ENCODE measurements at regions not wholly inside any gene's neighbourhood (a gene's known extent, or its start where the extent isn't known, plus 50 kb on each side); places are given as distances from the start of the nearest gene placed in this dataset.
A peak's percentile ranks its signal among the peaks of the same experiment; 100 is the strongest.
"Not testable (repeated sequence)": the region's sequence is repeated elsewhere in the genome, so short reads cannot be mapped to it uniquely, and the experiment has no call there.

- no CpG with 5 or more reads among the region's 1 CpG for WGBS (ENCODE audit: insufficient coverage)
- Histone ChIP-seq H3K27ac (ENCODE audit: low read length) (no peak overlapping the region), H3K36me3 (ENCODE audit: control insufficient read depth, insufficient read depth, low read length) (no peaks in the 10 kb centered on the region), H3K27me3 (ENCODE audit: control insufficient read depth, insufficient read depth, low read length) (no peaks in the 10 kb centered on the region), H3K9me3 (replicated peaks; ENCODE audit: control insufficient read depth, low read depth, low read length) (no peaks in the 10 kb centered on the region), H3K4me1 (ENCODE audit: control insufficient read depth, insufficient read depth, low read length) (no peaks in the 10 kb centered on the region), H3K4me3 (ENCODE audit: low read length) (no peak overlapping the region)
- peak; percentile 40 for DNase-seq
Measured at GRCh38 chr3:21256932-21257331, 494.1 kb downstream of the ZNF385D start.

GRCh38 chr3:21238661-21239060, 512.3 kb downstream of the ZNF385D start:
- Histone ChIP-seq H3K36me3 (ENCODE audit: control insufficient read depth, insufficient read depth, low read length) (no peaks in the 10 kb centered on the region), H3K4me3 (ENCODE audit: low read length) (no peak overlapping the region), H3K9me3 (replicated peaks; ENCODE audit: control insufficient read depth, low read depth, low read length) (no peaks in the 10 kb centered on the region), H3K27ac (ENCODE audit: low read length) (no peak overlapping the region), H3K27me3 (ENCODE audit: control insufficient read depth, insufficient read depth, low read length) (no peaks in the 10 kb centered on the region), H3K4me1 (ENCODE audit: control insufficient read depth, insufficient read depth, low read length) (no peaks in the 10 kb centered on the region)
- DNase-seq = peak; percentile 36
- no CpG with 5 or more reads among the region's 2 CpGs for WGBS (ENCODE audit: insufficient coverage)

- no peak for DNase-seq
- no peaks in the 10 kb centered on the region for H3K9me3 ChIP-seq (replicated peaks; ENCODE audit: control insufficient read depth, low read depth, low read length)
- H3K4me3 ChIP-seq (ENCODE audit: low read length) = no peak overlapping the region
- WGBS (ENCODE audit: insufficient coverage) = no CpG with 5 or more reads among the region's 1 CpG
- H3K27me3 ChIP-seq (ENCODE audit: control insufficient read depth, insufficient read depth, low read length) = no peaks in the 10 kb centered on the region
- no peak overlapping the region for H3K27ac ChIP-seq (ENCODE audit: low read length)
- no peaks in the 10 kb centered on the region for H3K36me3 ChIP-seq (ENCODE audit: control insufficient read depth, insufficient read depth, low read length)
- no peaks in the 10 kb centered on the region for H3K4me1 ChIP-seq (ENCODE audit: control insufficient read depth, insufficient read depth, low read length)
Measured at GRCh38 chr3:21237638-21238037, 513.4 kb downstream of the ZNF385D start.

GRCh38 chr3:21235491-21235890, 515.5 kb downstream of the ZNF385D start:
- Histone ChIP-seq H3K27me3 (ENCODE audit: control insufficient read depth, insufficient read depth, low read length) (no peaks in the 10 kb centered on the region), H3K27ac (ENCODE audit: low read length) (no peak overlapping the region), H3K9me3 (replicated peaks; ENCODE audit: control insufficient read depth, low read depth, low read length) (no peaks in the 10 kb centered on the region), H3K4me1 (ENCODE audit: control insufficient read depth, insufficient read depth, low read length) (no peaks in the 10 kb centered on the region), H3K36me3 (ENCODE audit: control insufficient read depth, insufficient read depth, low read length) (no peaks in the 10 kb centered on the region), H3K4me3 (ENCODE audit: low read length) (no peak overlapping the region)
- WGBS (ENCODE audit: insufficient coverage) = 70% methylated on average over 2 of the region's 4 CpGs
- DNase-seq = no peak

GRCh38 chr3:21234933-21235332, 516.1 kb downstream of the ZNF385D start:
- Histone ChIP-seq H3K9me3 (replicated peaks; ENCODE audit: control insufficient read depth, low read depth, low read length) (no peaks in the 10 kb centered on the region), H3K27ac (ENCODE audit: low read length) (no peak overlapping the region)
- WGBS (ENCODE audit: insufficient coverage) = no CpG with 5 or more reads among the region's 1 CpG

GRCh38 chr3:21229426-21230135, 521.4 kb downstream of the ZNF385D start:
- no peak for DNase-seq
- H3K27ac ChIP-seq (ENCODE audit: low read length) = no peak overlapping the region
- H3K4me3 ChIP-seq (ENCODE audit: low read length) = no peak overlapping the region
- no peaks in the 10 kb centered on the region for H3K36me3 ChIP-seq (ENCODE audit: control insufficient read depth, insufficient read depth, low read length)
- no peaks in the 10 kb centered on the region for H3K9me3 ChIP-seq (replicated peaks; ENCODE audit: control insufficient read depth, low read depth, low read length)
- no peaks in the 10 kb centered on the region for H3K4me1 ChIP-seq (ENCODE audit: control insufficient read depth, insufficient read depth, low read length)
- no peaks in the 10 kb centered on the region for H3K27me3 ChIP-seq (ENCODE audit: control insufficient read depth, insufficient read depth, low read length)
- 80% methylated on average over 1 of the region's 4 CpGs for WGBS (ENCODE audit: insufficient coverage)

More at GRCh38 chr3:21234933-21235332, 516.1 kb downstream of the ZNF385D start:
- H3K4me1 ChIP-seq (ENCODE audit: control insufficient read depth, insufficient read depth, low read length) = no peaks in the 10 kb centered on the region
- H3K36me3 ChIP-seq (ENCODE audit: control insufficient read depth, insufficient read depth, low read length) = no peaks in the 10 kb centered on the region
- no peak for DNase-seq
- no peaks in the 10 kb centered on the region for H3K27me3 ChIP-seq (ENCODE audit: control insufficient read depth, insufficient read depth, low read length)
- H3K4me3 ChIP-seq (ENCODE audit: low read length) = no peak overlapping the region

GRCh38 chr3:21226086-21226485, 524.9 kb downstream of the ZNF385D start:
- H3K4me1 ChIP-seq (ENCODE audit: control insufficient read depth, insufficient read depth, low read length) = no peaks in the 10 kb centered on the region
- H3K27me3 ChIP-seq (ENCODE audit: control insufficient read depth, insufficient read depth, low read length) = no peaks in the 10 kb centered on the region
- H3K27ac ChIP-seq (ENCODE audit: low read length) = no peak overlapping the region
- no peak overlapping the region for H3K4me3 ChIP-seq (ENCODE audit: low read length)
- WGBS (ENCODE audit: insufficient coverage) = 87% methylated on average over 13 of the region's 13 CpGs
- no peaks in the 10 kb centered on the region for H3K36me3 ChIP-seq (ENCODE audit: control insufficient read depth, insufficient read depth, low read length)
- no peaks in the 10 kb centered on the region for H3K9me3 ChIP-seq (replicated peaks; ENCODE audit: control insufficient read depth, low read depth, low read length)
- DNase-seq = no peak

- no peak overlapping the region for H3K4me3 ChIP-seq (ENCODE audit: low read length)
- H3K36me3 ChIP-seq (ENCODE audit: control insufficient read depth, insufficient read depth, low read length) = no peaks in the 10 kb centered on the region
- H3K27ac ChIP-seq (ENCODE audit: low read length) = no peak overlapping the region
- WGBS (ENCODE audit: insufficient coverage) = no CpG with 5 or more reads among the region's 1 CpG
- no peaks in the 10 kb centered on the region for H3K4me1 ChIP-seq (ENCODE audit: control insufficient read depth, insufficient read depth, low read length)
- no peak for DNase-seq
- H3K9me3 ChIP-seq (replicated peaks; ENCODE audit: control insufficient read depth, low read depth, low read length) = peaks cover 3% of the 10 kb centered on the region
- H3K27me3 ChIP-seq (ENCODE audit: control insufficient read depth, insufficient read depth, low read length) = no peaks in the 10 kb centered on the region
Measured at GRCh38 chr3:21220944-21221343, 530.1 kb downstream of the ZNF385D start.

GRCh38 chr3:21216598-21216997, 534.4 kb downstream of the ZNF385D start:
- peaks cover 7% of the 10 kb centered on the region for H3K9me3 ChIP-seq (replicated peaks; ENCODE audit: control insufficient read depth, low read depth, low read length)
- no peak overlapping the region for H3K4me3 ChIP-seq (ENCODE audit: low read length)
- no peaks in the 10 kb centered on the region for H3K27me3 ChIP-seq (ENCODE audit: control insufficient read depth, insufficient read depth, low read length)
- DNase-seq = no peak
- H3K4me1 ChIP-seq (ENCODE audit: control insufficient read depth, insufficient read depth, low read length) = no peaks in the 10 kb centered on the region
- H3K27ac ChIP-seq (ENCODE audit: low read length) = no peak overlapping the region
- no peaks in the 10 kb centered on the region for H3K36me3 ChIP-seq (ENCODE audit: control insufficient read depth, insufficient read depth, low read length)
- 78% methylated on average over 1 of the region's 1 CpG for WGBS (ENCODE audit: insufficient coverage)

GRCh38 chr3:21204122-21204521, 546.9 kb downstream of the ZNF385D start:
- not testable (repeated sequence) for H3K36me3 ChIP-seq (ENCODE audit: control insufficient read depth, insufficient read depth, low read length); H3K4me1 ChIP-seq (ENCODE audit: control insufficient read depth, insufficient read depth, low read length); H3K4me3 ChIP-seq (ENCODE audit: low read length); H3K27me3 ChIP-seq (ENCODE audit: control insufficient read depth, insufficient read depth, low read length); DNase-seq; H3K27ac ChIP-seq (ENCODE audit: low read length)
- WGBS (ENCODE audit: insufficient coverage) = 67% methylated on average over 1 of the region's 3 CpGs
- peaks cover 16% of the 10 kb centered on the region for H3K9me3 ChIP-seq (replicated peaks; ENCODE audit: control insufficient read depth, low read depth, low read length)

- H3K9me3 ChIP-seq (replicated peaks; ENCODE audit: control insufficient read depth, low read depth, low read length) = no peaks in the 10 kb centered on the region
- H3K27ac ChIP-seq (ENCODE audit: low read length) = no peak overlapping the region
- H3K36me3 ChIP-seq (ENCODE audit: control insufficient read depth, insufficient read depth, low read length) = no peaks in the 10 kb centered on the region
- H3K4me1 ChIP-seq (ENCODE audit: control insufficient read depth, insufficient read depth, low read length) = no peaks in the 10 kb centered on the region
- no peaks in the 10 kb centered on the region for H3K27me3 ChIP-seq (ENCODE audit: control insufficient read depth, insufficient read depth, low read length)
- no peak overlapping the region for H3K4me3 ChIP-seq (ENCODE audit: low read length)
- WGBS (ENCODE audit: insufficient coverage) = no CpG with 5 or more reads among the region's 2 CpGs
- no peak for DNase-seq
Measured at GRCh38 chr3:21195203-21195602, 555.8 kb downstream of the ZNF385D start.
